CD4-positive, CD25-positive, alpha-beta regulatory T cell (primary cell): ENCODE measurements at regions not wholly inside any gene's neighbourhood (a gene's known extent, or its start where the extent isn't known, plus 50 kb on each side); places are given as distances from the start of the nearest gene placed in this dataset.

Source experiments
- ATAC-seq, 2 donors: fragments of 150-1000 bp; cut with Tn5 transposase; one replicate each; pipeline ENCODE4 v1.10.0; 2021; ENCODE audit warnings: low read depth in 2 of 2, moderate number of reproducible peaks in 2 of 2, moderate library complexity in 1 of 2
- DNase-seq, 3 donors: peaks; one replicate each; pipeline versions ENCODE4 v3.0.0 to v3.0.0-alpha.2; 2012 to 2022; ENCODE audit warnings: mixed read lengths in 1 of 3
- H3K27ac ChIP-seq: one replicate; pipeline ENCODE4 v1.7.0; 2013; ENCODE audit warnings: mild to moderate bottlenecking, low read length; ENCODE audit not compliant: insufficient read depth, poor library complexity, severe bottlenecking
- H3K27me3 ChIP-seq: one replicate; pipeline ENCODE4 v1.7.0; 2013; ENCODE audit warnings: low read length; ENCODE audit not compliant: control insufficient read depth, insufficient read depth
- H3K36me3 ChIP-seq: one replicate; pipeline ENCODE4 v1.7.0; 2013; ENCODE audit warnings: mild to moderate bottlenecking, low read length, moderate library complexity; ENCODE audit not compliant: control insufficient read depth, insufficient read depth
- H3K4me1 ChIP-seq: 2 replicates; pipeline ENCODE4 v1.7.0; 2013; ENCODE audit warnings: mild to moderate bottlenecking, low read length; ENCODE audit not compliant: insufficient read depth, control insufficient read depth, poor library complexity, severe bottlenecking
- H3K4me3 ChIP-seq: one replicate; pipeline ENCODE4 v1.7.0; 2013; ENCODE audit warnings: low read depth, mild to moderate bottlenecking, low read length, moderate library complexity
- H3K9me3 ChIP-seq, 2 experiments: 1 replicate in 1 of 2; 2 replicates in 1 of 2; pipeline ENCODE4 v1.7.0; 2013; ENCODE audit warnings: low read length in 2 of 2, mild to moderate bottlenecking in 1 of 2, moderate library complexity in 1 of 2; ENCODE audit not compliant: control insufficient read depth in 2 of 2
- H3K27ac Mint-ChIP-seq, 3 donors: one replicate each; pipeline ENCODE4 v1.8.0; 2020 to 2022; ENCODE audit warnings: mild to moderate bottlenecking in 3 of 3, mixed read lengths in 3 of 3, moderate library complexity in 2 of 3
- H3K27me3 Mint-ChIP-seq: one replicate; pipeline ENCODE4 v1.8.0; 2022; ENCODE audit warnings: mild to moderate bottlenecking, mixed read lengths
- H3K36me3 Mint-ChIP-seq: one replicate; pipeline ENCODE4 v1.8.0; 2020; ENCODE audit warnings: mixed read lengths
- H3K4me1 Mint-ChIP-seq, 4 donors: one replicate each; pipeline ENCODE4 v1.8.0; 2020 to 2022; ENCODE audit warnings: mixed read lengths in 4 of 4, mild to moderate bottlenecking in 1 of 4
- H3K4me3 Mint-ChIP-seq, 4 donors: one replicate each; pipeline ENCODE4 v1.8.0; 2020 to 2022; ENCODE audit warnings: mild to moderate bottlenecking in 4 of 4, mixed read lengths in 4 of 4, moderate library complexity in 3 of 4
- H3K9me3 Mint-ChIP-seq, 7 donors: one replicate each; pipeline ENCODE4 v1.8.0; 2020 to 2022; ENCODE audit warnings: mixed read lengths in 7 of 7, mild to moderate bottlenecking in 3 of 7, moderate library complexity in 2 of 7

DNA sequence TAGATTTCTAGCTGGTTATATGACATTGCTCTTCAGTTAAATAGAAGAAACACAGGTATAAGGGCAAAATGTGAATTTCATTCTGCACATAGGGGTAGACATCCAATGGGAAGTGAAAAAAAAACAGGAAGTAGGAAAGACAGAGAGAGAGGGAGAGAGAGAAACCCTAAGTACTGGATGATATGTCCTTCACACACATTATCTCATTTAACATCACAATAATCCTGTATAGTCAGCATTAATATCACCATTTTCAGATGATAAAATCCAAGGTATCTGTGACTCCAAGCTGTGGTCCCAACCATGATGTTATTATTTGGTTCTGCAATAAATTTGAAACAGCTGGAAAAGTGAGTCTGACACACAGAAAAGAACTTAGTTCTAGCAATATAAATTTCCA, 759.9 kb downstream of the SATB2 start:
- no peaks in the 10 kb centered on the region for H3K36me3 ChIP-seq
- H3K4me1 Mint-ChIP-seq, result no peaks in the 10 kb centered on the region
- no peaks in the 10 kb centered on the region for H3K36me3 Mint-ChIP-seq
- no peaks in the 10 kb centered on the region for H3K27me3 Mint-ChIP-seq
- no peak for ATAC-seq
- no peak overlapping the region for H3K27ac Mint-ChIP-seq
- H3K4me1 ChIP-seq, result no peaks in the 10 kb centered on the region
- no peak overlapping the region for H3K4me3 ChIP-seq
- H3K9me3 Mint-ChIP-seq, result peaks cover 0 to 3% (median 0%) of the 10 kb centered on the region in 7 donors
- H3K27me3 ChIP-seq, result no peaks in the 10 kb centered on the region
- no peak overlapping the region for H3K27ac ChIP-seq
- H3K9me3 ChIP-seq, result no peaks in the 10 kb centered on the region
- no peak overlapping the region for H3K4me3 Mint-ChIP-seq
- no peak for DNase-seq

DNA sequence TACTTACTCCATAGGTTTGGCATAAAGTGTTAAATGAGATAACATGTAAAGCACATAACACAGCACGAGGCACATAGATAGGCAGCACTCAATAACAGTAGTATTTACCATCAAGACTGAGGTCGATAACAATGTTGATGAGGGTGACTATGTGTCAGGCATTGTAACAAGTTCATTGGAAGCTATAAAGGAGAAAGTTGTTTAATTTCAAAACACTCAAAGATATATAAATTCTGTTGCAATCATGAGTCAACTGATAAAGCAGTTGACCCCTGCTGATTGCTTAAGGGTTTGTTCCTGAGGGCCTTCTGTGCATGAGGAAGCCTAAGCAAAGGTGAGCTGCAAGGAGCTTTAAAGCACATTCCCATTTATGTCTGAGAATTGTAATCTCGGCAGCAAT, 760.5 kb downstream of the SATB2 start:
- H3K36me3 Mint-ChIP-seq, result no peaks in the 10 kb centered on the region
- H3K4me3 Mint-ChIP-seq, result no peak overlapping the region
- Histone ChIP-seq H3K27ac (no peak overlapping the region), H3K4me1 (no peaks in the 10 kb centered on the region), H3K9me3 (no peaks in the 10 kb centered on the region), H3K27me3 (no peaks in the 10 kb centered on the region), H3K36me3 (no peaks in the 10 kb centered on the region), H3K4me3 (no peak overlapping the region)
- H3K27me3 Mint-ChIP-seq, result no peaks in the 10 kb centered on the region
- peaks cover 0 to 3% (median 0%) of the 10 kb centered on the region in 7 donors for H3K9me3 Mint-ChIP-seq
- DNase-seq (no peak), ATAC-seq (no peak)
- no peaks in the 10 kb centered on the region for H3K4me1 Mint-ChIP-seq
- H3K27ac Mint-ChIP-seq, result no peak overlapping the region

DNA sequence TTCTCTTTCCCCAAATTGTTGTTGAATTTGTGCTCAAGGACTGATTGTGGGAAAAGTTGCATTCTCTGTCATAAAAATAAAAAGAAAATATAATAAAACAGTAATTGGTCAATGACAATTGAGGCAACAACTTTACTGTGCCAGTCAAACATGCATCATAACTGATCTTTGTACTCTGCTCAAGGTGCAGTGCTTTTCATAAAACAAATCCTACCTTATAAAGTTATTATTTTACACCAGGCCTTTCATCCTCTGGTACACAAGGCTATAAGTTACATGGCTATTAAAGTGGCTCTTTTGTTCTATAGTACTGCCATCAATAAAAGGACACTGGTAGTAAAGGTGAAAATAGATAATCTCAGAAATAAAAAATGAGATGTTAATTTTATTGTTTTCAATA, 761.9 kb downstream of the SATB2 start:
- DNase-seq, result no peak
- no peak for ATAC-seq
- no peaks in the 10 kb centered on the region for H3K27me3 Mint-ChIP-seq
- no peak overlapping the region for H3K4me3 Mint-ChIP-seq
- no peak overlapping the region for H3K4me3 ChIP-seq
- H3K27me3 ChIP-seq, result no peaks in the 10 kb centered on the region
- H3K27ac Mint-ChIP-seq, result no peak overlapping the region
- no peaks in the 10 kb centered on the region for H3K4me1 ChIP-seq
- no peaks in the 10 kb centered on the region for H3K36me3 Mint-ChIP-seq
- no peaks in the 10 kb centered on the region for H3K9me3 ChIP-seq
- H3K27ac ChIP-seq, result no peak overlapping the region
- no peaks in the 10 kb centered on the region for H3K36me3 ChIP-seq
- H3K9me3 Mint-ChIP-seq, result peaks cover 0 to 3% (median 0%) of the 10 kb centered on the region in 7 donors
- H3K4me1 Mint-ChIP-seq, result no peaks in the 10 kb centered on the region

DNA sequence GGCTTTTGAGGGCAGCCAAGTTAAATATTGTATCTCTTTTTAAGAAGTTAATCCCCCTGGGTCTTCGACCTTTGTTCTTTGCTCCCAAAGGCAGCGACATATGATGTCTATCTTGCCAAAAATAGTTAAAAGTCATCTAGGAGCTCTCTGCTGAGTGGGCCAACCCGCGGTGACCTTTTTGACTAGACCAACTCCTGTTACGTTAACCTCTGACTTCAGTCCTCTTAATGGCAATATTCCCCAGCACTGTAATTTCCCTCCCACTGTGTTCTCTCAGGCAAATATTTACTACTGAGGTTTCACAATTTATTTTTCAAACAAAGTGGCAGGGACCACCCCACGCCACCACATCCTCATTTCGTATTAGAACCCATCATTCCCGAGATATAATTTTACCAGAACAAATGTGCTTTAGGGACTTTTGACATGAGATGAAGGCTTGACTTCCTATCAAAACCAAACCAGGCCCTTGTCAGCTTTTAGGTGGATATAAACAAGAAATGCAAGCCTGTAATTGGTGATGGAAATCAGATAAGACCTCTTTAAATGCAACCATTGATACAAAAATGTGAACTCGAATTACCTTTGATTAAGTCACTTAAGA, 764.7 kb downstream of the SATB2 start:
- Mint-ChIP-seq H3K9me3 (peaks cover 0 to 3% (median 0%) of the 10 kb centered on the region in 7 donors), H3K27ac (no peak overlapping the region), H3K4me1 (no peaks in the 10 kb centered on the region), H3K27me3 (no peaks in the 10 kb centered on the region), H3K36me3 (no peaks in the 10 kb centered on the region), H3K4me3 (no peak overlapping the region)
- no peaks in the 10 kb centered on the region for H3K4me1 ChIP-seq
- no peak for DNase-seq
- H3K27ac ChIP-seq, result no peak overlapping the region
- no peaks in the 10 kb centered on the region for H3K27me3 ChIP-seq
- ATAC-seq, result no peak
- no peaks in the 10 kb centered on the region for H3K36me3 ChIP-seq
- no peak overlapping the region for H3K4me3 ChIP-seq
- no peaks in the 10 kb centered on the region for H3K9me3 ChIP-seq

DNA sequence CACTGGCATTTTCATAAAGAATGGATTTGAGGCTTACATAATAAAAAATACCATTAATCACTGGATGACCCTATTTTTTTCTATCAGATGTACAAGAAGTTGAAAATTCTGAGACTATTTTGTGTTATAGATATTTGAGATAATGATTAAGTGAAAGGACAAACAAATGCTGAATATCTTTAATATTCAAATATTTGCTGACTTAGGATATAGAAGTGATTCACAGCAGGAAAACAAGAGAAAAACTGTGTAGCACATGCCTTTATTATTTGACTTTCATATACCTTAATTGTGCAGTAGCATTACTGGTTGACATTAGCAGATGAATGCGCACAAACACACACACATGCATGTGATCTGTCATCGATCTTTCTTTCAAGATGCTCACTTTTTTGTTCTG, 766.5 kb downstream of the SATB2 start:
- Histone ChIP-seq H3K27ac (no peak overlapping the region), H3K4me3 (no peak overlapping the region), H3K36me3 (no peaks in the 10 kb centered on the region), H3K9me3 (no peaks in the 10 kb centered on the region), H3K27me3 (no peaks in the 10 kb centered on the region), H3K4me1 (no peaks in the 10 kb centered on the region)
- H3K36me3 Mint-ChIP-seq, result no peaks in the 10 kb centered on the region
- DNase-seq (no peak), ATAC-seq (no peak)
- peaks cover 0 to 4% (median 0%) of the 10 kb centered on the region in 7 donors for H3K9me3 Mint-ChIP-seq
- no peaks in the 10 kb centered on the region for H3K27me3 Mint-ChIP-seq
- no peaks in the 10 kb centered on the region for H3K4me1 Mint-ChIP-seq
- no peak overlapping the region for H3K27ac Mint-ChIP-seq
- H3K4me3 Mint-ChIP-seq, result no peak overlapping the region

DNA sequence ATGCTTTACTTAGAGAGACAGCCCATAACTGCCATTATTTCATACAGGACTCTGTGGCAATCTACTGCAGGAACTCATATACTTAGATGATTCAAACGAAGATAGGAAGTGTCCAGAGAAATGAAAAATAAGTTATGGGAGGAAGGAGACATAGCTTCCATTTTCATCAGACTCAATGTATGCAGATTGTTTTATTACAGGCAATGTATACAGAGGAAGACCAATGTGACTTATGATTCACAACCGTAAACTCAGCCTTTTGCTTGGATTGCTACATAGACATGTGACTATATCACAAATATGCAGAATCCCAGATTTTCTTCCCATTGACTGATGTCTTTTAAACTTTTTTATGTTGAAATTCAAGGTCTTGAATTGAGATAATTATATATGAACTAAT, 793.4 kb downstream of the SATB2 start:
- ATAC-seq (no peak), DNase-seq (no peak)
- no peaks in the 10 kb centered on the region for H3K4me1 Mint-ChIP-seq
- H3K9me3 Mint-ChIP-seq, result peaks cover 0 to 2% (median 0%) of the 10 kb centered on the region in 7 donors
- no peaks in the 10 kb centered on the region for H3K27me3 Mint-ChIP-seq
- H3K27ac ChIP-seq, result no peak overlapping the region
- H3K4me1 ChIP-seq, result no peaks in the 10 kb centered on the region
- no peak overlapping the region for H3K4me3 ChIP-seq
- H3K36me3 Mint-ChIP-seq, result no peaks in the 10 kb centered on the region
- no peak overlapping the region for H3K4me3 Mint-ChIP-seq
- no peaks in the 10 kb centered on the region for H3K9me3 ChIP-seq
- H3K27ac Mint-ChIP-seq, result no peak overlapping the region
- H3K36me3 ChIP-seq, result no peaks in the 10 kb centered on the region
- H3K27me3 ChIP-seq, result no peaks in the 10 kb centered on the region

DNA sequence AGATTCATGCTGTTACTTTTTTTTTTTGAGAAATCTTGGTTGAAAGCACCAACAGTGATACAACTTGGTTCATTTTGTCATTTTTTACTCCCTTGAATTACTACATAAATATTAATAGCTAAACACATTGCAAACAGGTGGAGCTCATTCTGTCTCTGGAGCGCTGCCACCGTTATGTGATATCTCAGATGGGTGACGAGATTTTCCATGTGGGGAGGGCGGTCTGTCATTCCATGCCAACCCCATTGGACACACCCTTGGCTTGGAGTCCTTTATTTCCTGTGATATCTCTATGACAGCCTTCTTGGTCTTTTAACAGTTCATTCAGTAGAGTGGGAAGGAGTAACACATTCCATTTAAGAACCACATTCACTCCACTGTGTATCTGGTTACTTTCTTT, 794.8 kb downstream of the SATB2 start:
- Histone ChIP-seq H3K36me3 (no peaks in the 10 kb centered on the region), H3K27ac (no peak overlapping the region), H3K9me3 (no peaks in the 10 kb centered on the region), H3K27me3 (no peaks in the 10 kb centered on the region), H3K4me1 (no peaks in the 10 kb centered on the region), H3K4me3 (no peak overlapping the region)
- no peak overlapping the region for H3K27ac Mint-ChIP-seq
- ATAC-seq (no peak), DNase-seq (no peak)
- H3K9me3 Mint-ChIP-seq, result peaks cover 0 to 2% (median 0%) of the 10 kb centered on the region in 7 donors
- no peaks in the 10 kb centered on the region for H3K36me3 Mint-ChIP-seq
- H3K4me3 Mint-ChIP-seq, result no peak overlapping the region
- no peaks in the 10 kb centered on the region for H3K4me1 Mint-ChIP-seq
- H3K27me3 Mint-ChIP-seq, result no peaks in the 10 kb centered on the region

DNA sequence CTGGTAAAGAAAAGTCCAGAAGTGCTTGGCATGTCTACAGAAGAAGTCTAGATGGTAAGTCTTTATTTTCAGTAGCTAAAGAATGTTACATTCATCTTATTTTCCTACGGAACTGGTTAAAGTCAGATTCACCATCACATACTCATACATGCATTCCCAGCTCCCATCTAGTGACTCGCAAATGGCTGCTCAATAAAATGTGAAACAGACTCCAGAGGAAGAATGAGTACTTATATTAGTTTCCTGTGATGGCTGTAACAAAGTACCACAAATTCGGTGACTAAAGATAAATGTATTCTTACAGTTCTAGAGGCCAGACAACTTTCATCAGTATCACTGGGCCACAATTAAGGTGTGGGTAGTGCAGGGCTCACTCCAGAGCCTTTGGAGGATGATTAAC, 797.2 kb downstream of the SATB2 start:
- H3K4me3 ChIP-seq, result no peak overlapping the region
- no peaks in the 10 kb centered on the region for H3K4me1 ChIP-seq
- H3K9me3 Mint-ChIP-seq, result peaks cover 0 to 2% (median 0%) of the 10 kb centered on the region in 7 donors
- no peaks in the 10 kb centered on the region for H3K36me3 Mint-ChIP-seq
- H3K9me3 ChIP-seq, result no peaks in the 10 kb centered on the region
- ATAC-seq (peak in 1 of 2 donors; percentile 16), DNase-seq (no peak)
- no peaks in the 10 kb centered on the region for H3K27me3 Mint-ChIP-seq
- no peak overlapping the region for H3K27ac ChIP-seq
- H3K4me1 Mint-ChIP-seq, result no peaks in the 10 kb centered on the region
- no peaks in the 10 kb centered on the region for H3K27me3 ChIP-seq
- H3K4me3 Mint-ChIP-seq, result no peak overlapping the region
- no peaks in the 10 kb centered on the region for H3K36me3 ChIP-seq
- H3K27ac Mint-ChIP-seq, result no peak overlapping the region
